RWPE1 (cell line): ENCODE measurements at regions not wholly inside any gene's neighbourhood (a gene's known extent, or its start where the extent isn't known, plus 50 kb on each side); places are given as distances from the start of the nearest gene placed in this dataset.

ENCODE experiments used
- CTCF ChIA-PET: fragments of 350-600 bp; sonication (Branson Sonifier 250); formaldehyde crosslinking; extraction: SDS; loops from one replicate; lab custom pipeline; 2021; lab: Yijun Ruan, JAX
- POLR2A ChIA-PET: fragments of 400-600 bp; formaldehyde crosslinking; extraction: SDS; loops from one replicate; lab custom pipeline; 2020; ENCODE audit warnings: antibody characterized with exemption; ENCODE audit not compliant: low non-redundant PET; lab: Yijun Ruan, JAX
- DNase-seq: peaks from one replicate; pipeline ENCODE4 v3.0.0; 2012; ENCODE audit warnings: low spot score
- H3K27ac ChIP-seq: fragments of 450-650 bp; 2 replicates; pipeline ENCODE4 v1.5.1; 2017
- TF ChIP-seq, protein P1 (sequence below): fragments of 450-650 bp; conservative IDR thresholded peaks from 2 replicates; pipeline ENCODE4 v1.5.1; 2017; ENCODE audit warnings: low read depth, mild to moderate bottlenecking

DNA sequence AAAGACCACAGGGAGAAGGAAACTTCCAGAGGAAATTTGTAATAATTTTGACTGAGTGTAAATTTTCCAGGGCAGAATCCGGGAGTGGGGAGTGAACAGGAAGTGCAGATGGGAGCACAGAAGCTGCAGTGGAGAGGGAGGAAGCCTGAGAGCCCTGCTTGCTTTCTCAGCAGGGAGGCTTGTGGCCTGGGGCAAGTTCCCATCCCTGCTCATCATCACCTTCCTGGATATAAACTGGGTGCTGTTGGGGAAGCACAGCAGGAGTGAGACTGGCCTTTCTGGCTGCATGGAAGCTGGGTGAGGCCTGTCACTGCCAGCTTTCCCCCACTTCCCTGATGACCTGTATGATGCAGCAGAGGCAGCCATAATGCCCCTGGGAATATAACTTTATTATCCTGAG, 532.9 kb downstream of the SLITRK6 start:
- no peak for DNase-seq
- ChIA-PET POLR2A (no interaction called here), CTCF (no interaction called here)

DNA sequence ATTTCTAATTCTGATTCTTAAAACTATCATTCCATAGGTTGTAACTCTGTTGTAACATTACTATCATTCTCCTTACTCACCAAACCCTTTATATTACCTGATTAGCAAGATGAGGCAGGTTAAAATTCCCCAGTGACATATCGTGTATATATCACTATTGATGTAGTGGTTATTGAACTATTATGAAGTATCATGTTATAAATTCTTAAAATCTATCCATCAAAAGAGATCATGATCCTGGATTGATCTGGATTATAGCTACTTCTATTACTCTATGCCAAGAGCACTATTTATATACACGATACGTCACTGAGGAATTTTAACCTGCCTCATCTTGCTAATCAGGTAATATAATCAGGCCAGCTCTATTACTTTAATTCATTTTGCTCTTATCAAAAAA, 533.9 kb downstream of the SLITRK6 start:
- ChIA-PET CTCF (no interaction called here), POLR2A (no interaction called here)
- H3K27ac ChIP-seq = no peak overlapping the region
- no peak for DNase-seq
- TF ChIP-seq, protein P1, sequence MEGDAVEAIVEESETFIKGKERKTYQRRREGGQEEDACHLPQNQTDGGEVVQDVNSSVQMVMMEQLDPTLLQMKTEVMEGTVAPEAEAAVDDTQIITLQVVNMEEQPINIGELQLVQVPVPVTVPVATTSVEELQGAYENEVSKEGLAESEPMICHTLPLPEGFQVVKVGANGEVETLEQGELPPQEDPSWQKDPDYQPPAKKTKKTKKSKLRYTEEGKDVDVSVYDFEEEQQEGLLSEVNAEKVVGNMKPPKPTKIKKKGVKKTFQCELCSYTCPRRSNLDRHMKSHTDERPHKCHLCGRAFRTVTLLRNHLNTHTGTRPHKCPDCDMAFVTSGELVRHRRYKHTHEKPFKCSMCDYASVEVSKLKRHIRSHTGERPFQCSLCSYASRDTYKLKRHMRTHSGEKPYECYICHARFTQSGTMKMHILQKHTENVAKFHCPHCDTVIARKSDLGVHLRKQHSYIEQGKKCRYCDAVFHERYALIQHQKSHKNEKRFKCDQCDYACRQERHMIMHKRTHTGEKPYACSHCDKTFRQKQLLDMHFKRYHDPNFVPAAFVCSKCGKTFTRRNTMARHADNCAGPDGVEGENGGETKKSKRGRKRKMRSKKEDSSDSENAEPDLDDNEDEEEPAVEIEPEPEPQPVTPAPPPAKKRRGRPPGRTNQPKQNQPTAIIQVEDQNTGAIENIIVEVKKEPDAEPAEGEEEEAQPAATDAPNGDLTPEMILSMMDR = no peak

More for the DNA sequence above, 532.9 kb downstream of the SLITRK6 start:
- TF ChIP-seq, protein P1 = no peak
- no peak overlapping the region for H3K27ac ChIP-seq

DNA sequence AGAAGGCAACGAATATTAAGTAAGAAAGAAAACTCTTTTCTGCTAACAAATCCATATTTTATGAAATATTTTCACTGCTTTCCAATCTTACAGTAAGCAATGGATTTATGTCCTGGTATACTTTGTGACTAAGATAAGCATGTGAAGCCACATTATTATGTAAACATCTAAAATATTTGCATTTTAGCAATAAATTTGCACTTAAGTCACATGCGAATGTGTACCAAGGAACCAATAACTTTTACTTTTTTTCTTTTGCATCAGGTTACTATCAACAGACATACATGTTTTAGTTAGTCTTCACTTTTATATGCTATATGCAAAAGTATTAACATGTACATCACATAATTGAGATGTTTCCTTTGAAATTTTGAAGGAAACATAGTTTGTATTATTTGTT, 536.7 kb downstream of the SLITRK6 start:
- no peak overlapping the region for H3K27ac ChIP-seq
- ChIA-PET POLR2A (no interaction called here), CTCF (no interaction called here)
- TF ChIP-seq, protein P1 = no peak
- no peak for DNase-seq

DNA sequence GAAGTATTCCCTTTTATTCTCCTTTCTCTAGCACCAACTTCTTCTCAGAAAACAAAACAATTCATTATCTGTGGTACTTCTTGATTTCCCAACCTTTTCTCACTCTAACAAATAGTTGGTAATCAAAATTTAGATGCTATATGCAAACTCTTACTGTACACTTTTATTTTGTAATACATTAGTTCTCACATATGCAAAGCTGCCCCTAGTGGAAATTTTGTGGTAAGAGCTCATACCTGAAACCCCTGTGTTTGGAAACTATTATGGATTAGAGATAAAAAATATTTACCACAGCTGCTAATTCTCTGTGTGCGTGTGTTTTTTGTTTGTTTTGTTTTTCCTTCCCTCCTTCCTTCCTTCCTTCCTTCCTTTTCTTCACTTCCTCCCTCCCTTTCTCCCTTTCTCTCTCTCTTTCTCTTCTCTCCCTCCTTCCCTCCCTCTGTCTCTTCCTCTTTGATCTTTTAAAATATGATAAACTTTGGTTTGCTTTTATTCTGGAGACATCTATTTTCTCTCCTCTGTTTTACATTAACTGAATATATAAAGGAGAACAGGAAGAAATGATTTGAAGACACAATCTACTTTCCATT, 537.4 kb downstream of the SLITRK6 start:
- peak; percentile 22 for DNase-seq
- ChIA-PET POLR2A (no interaction called here), CTCF (interaction anchor here (0.6 to 1.0 kb wide), 5 partner anchors 10 to 1618 kb away, joined by 3 to 6 read pairs (median 3); no protein-coding TSS in a partner anchor)
- no peak overlapping the region for H3K27ac ChIP-seq
- TF ChIP-seq, protein P1 = peak; percentile 57

DNA sequence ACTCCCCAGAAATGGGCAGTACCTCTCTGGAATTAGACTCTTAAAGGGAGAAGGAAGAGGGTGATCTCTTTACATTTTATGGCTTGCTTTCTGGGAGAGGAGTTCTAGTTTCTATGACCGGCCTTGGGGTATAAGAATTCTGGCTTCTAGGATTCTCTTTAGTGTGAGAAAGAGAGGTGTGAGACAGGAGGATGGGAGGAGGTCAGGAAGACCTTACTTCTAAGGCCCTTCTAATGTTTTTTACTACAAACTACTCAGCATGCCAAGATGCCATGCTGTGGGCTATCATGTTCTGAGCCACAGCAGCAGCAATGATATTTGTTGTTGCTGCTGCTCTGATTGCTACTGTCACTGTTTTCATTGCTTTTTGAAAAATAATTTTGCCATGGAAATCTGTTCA, 538.3 kb downstream of the SLITRK6 start:
- TF ChIP-seq, protein P1 = no peak
- CTCF ChIA-PET = no interaction called here
- POLR2A ChIA-PET = no interaction called here
- DNase-seq = no peak
- H3K27ac ChIP-seq = no peak overlapping the region

DNA sequence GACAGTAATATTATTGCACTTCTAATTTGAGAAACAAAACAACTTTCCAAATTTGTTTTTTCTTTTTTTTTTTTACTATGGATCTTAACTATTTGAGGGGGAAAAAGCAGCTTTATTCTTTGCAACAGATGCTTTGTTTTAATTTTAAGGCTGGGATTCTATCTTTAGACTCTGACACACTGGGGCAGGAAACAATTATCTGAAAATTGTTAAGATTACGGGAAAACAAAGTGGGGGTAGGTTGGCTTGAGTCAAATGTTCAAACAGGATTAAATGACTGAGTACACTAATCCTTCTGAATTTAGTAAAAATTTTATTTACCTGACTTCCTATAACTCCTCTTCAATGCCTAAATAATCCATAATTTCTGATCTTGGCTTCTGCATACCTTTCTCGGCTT, 543.2 kb downstream of the SLITRK6 start:
- CTCF ChIA-PET = interaction anchor here (0.6 kb wide), 1 partner anchor 65 kb away, joined by 3 read pairs; no protein-coding TSS in a partner anchor
- TF ChIP-seq, protein P1 = no peak
- H3K27ac ChIP-seq = no peak overlapping the region
- POLR2A ChIA-PET = no interaction called here
- DNase-seq = no peak
